Aorta (tissue), 5 donors: ENCODE measurements at regions not wholly inside any gene's neighbourhood (a gene's known extent, or its start where the extent isn't known, plus 50 kb on each side); places are given as distances from the start of the nearest gene placed in this dataset.

Source experiments
- ATAC-seq: fragments of 200-7000 bp; cut with Tn5 transposase; one replicate; pipeline ENCODE4 v1.9.1; 2022; ENCODE audit warnings: moderate library complexity; ENCODE audit not compliant: low FRiP score
- DNase-seq, 2 donors: peaks; one replicate each; pipeline ENCODE4 v3.0.0-alpha.2; 2020
- H3K27ac ChIP-seq, 2 donors: one replicate each; pipeline ENCODE4 v1.5.1; 2013; ENCODE audit warnings: low read length in 2 of 2, mild to moderate bottlenecking in 2 of 2, moderate library complexity in 2 of 2, control low read depth in 1 of 2, inconsistent platforms in 1 of 2, low read depth in 1 of 2
- H3K27me3 ChIP-seq, 2 donors: one replicate each; pipeline ENCODE4 v1.6.1; 2013; ENCODE audit warnings: control low read depth in 1 of 2, low read length in 1 of 2, mild to moderate bottlenecking in 1 of 2, moderate library complexity in 1 of 2; ENCODE audit not compliant: insufficient read depth in 2 of 2, control insufficient read depth in 1 of 2
- H3K36me3 ChIP-seq, 2 donors: one replicate each; pipeline ENCODE4 v1.6.1; 2013; ENCODE audit warnings: control low read depth in 1 of 2, low read length in 1 of 2, mild to moderate bottlenecking in 1 of 2; ENCODE audit not compliant: insufficient read depth in 2 of 2, control insufficient read depth in 1 of 2
- H3K4me1 ChIP-seq, 2 donors: one replicate each; pipeline ENCODE4 v1.6.1; 2013; ENCODE audit warnings: low read length in 2 of 2, control low read depth in 1 of 2, mild to moderate bottlenecking in 1 of 2, moderate library complexity in 1 of 2; ENCODE audit not compliant: insufficient read depth in 2 of 2, control insufficient read depth in 1 of 2
- H3K4me3 ChIP-seq, 2 donors: one replicate each; pipeline ENCODE4 v1.5.1; 2013; ENCODE audit warnings: low read length in 2 of 2, control low read depth in 1 of 2, mild to moderate bottlenecking in 1 of 2
- H3K9me3 ChIP-seq: one replicate; pipeline ENCODE4 v1.6.1; 2013; ENCODE audit warnings: mild to moderate bottlenecking, low read length; ENCODE audit not compliant: control insufficient read depth
- WGBS, 2 donors: extraction: QIAGEN DNeasy Blood & Tissue Kit; methylation state at CpG; one replicate each; pipeline ENCODE4 v1.1.7; 2013; 5-methylcytosine and 5-hydroxymethylcytosine counted together
- intact Hi-C, 2 donors: fragments of 100-400 bp; cut with DNase I; formaldehyde crosslinking; loops; one replicate each; pipeline versions ENCODE4 v1.14.2 to v1.15.0; 2022
- donor health status: healthy with polysubstance abuse.
- donor health status: Bipolar disorder and iron deficiency.
- donor health status: DM: no; HTN: no; CAD: no.
- donor health status: DM: no; HTN: no; CAD: no.
- donor health status: DM: yes; HTN: yes; CAD: no.

DNA sequence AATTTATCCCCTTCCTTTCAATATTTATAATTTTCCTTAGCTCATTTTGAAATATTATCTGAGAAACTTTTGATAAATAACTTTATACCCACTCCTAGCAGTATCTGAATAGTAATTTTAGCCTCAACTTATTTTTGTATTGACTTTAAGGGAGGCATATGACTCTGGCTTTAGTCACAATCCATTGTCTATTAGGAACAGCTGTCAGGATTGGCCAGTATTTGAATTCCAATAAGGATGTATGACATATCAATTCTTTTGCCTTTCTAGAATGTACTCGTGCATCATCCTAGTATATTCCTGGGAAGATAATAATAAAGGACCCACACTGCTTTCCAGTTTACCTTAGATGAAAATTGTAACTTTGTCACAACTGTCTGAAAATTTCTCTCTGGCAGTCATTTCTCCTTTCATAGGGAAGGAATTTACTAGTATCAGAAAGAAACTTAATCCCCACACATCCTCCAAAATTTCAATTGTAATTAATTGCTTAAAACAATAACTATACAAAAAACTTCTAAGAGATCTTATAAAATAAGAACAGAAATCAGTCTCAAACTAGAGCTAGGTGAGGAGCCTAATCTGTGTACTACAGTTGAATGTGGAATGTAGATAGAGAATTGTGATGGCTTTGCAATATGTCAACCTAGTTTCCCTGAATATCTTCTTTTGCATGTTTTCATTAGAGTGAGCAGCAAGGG lies 121.0 kb upstream of the EPHA5 start:
- no peak overlapping the region for H3K4me3 ChIP-seq
- no peak for ATAC-seq
- no peaks in the 10 kb centered on the region for H3K4me1 ChIP-seq
- DNase-seq: no peak
- no peak overlapping the region for H3K27ac ChIP-seq
- H3K36me3 ChIP-seq: no peaks in the 10 kb centered on the region
- no peaks in the 10 kb centered on the region for H3K9me3 ChIP-seq
- no peaks in the 10 kb centered on the region for H3K27me3 ChIP-seq
- intact Hi-C loops: no loop called here
- WGBS, 2 donors: 59 to 64% methylated on average over 1 of the region's 1 CpG

DNA sequence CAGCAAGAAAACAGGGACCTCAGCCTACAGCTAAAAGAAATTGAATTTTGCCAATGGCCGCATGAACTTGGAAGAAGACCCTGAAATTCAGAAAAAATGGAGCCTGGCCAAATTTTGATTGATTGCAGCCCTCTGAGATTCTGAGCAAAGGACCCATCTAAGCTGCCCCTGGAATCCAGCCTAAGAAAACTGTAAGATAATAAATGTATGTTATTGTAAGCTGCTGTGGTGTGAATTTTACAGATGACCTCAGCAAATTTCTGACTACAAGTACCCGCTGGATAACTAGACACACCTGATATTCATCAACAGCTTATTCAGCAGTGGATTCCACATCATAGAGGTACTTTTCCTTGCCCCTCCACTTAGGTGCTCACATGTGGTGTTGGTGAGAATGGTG lies 119.5 kb upstream of the EPHA5 start:
- WGBS, 2 donors: 10 to 11% methylated on average over 2 of the region's 2 CpGs
- DNase-seq (no peak), ATAC-seq (no peak)
- H3K36me3 ChIP-seq: no peaks in the 10 kb centered on the region
- intact Hi-C loops: no loop called here
- H3K27me3 ChIP-seq: no peaks in the 10 kb centered on the region
- no peaks in the 10 kb centered on the region for H3K4me1 ChIP-seq
- H3K4me3 ChIP-seq: no peak overlapping the region
- no peaks in the 10 kb centered on the region for H3K9me3 ChIP-seq
- no peak overlapping the region for H3K27ac ChIP-seq

DNA sequence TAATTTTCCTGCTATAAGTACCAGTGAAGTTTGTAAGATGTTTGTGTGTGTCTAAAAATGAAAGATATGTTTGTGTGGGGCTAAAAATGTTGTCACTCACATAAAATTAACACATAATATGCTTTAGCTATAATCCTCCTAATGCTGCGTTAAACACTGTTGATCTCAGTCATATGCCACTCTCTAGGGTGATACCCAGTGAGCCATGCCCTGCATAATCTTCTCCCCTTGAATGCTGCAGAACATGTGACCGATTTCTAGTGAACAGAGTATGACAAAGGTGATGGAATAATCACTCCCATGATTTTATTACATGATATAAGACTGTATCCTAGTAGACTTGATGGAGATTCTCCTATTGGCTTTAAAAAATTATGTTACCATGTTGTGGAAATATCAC lies 119.1 kb upstream of the EPHA5 start:
- Histone ChIP-seq H3K27ac (no peak overlapping the region), H3K36me3 (no peaks in the 10 kb centered on the region), H3K4me3 (no peak overlapping the region), H3K9me3 (no peaks in the 10 kb centered on the region), H3K4me1 (no peaks in the 10 kb centered on the region), H3K27me3 (no peaks in the 10 kb centered on the region)
- 82 to 85% methylated on average over 2 of the region's 2 CpGs for WGBS, 2 donors
- intact Hi-C loops: no loop called here
- ATAC-seq (no peak), DNase-seq (no peak)

DNA sequence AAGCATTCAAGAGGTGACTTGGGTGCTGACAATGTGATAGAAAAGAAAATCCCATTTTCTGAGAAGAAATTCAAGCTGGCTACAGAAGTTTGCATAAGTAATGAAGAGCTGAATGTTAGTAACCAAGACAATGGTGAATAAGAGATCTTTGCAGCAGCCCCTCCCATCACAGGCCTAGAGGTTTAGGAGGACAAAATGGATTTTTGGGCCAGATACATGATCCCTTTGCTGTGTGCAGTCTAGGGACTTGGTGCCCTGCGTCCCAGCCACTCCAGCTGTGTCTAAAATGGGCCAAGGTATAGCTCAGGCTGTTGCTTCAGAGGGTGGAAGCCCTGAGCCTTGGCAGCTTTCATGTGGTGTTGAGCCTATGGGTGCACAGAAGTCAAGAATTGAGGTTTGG lies 107.0 kb upstream of the EPHA5 start:
- intact Hi-C loops: no loop called here
- Histone ChIP-seq H3K27me3 (no peaks in the 10 kb centered on the region), H3K27ac (no peak overlapping the region), H3K4me1 (no peaks in the 10 kb centered on the region), H3K36me3 (no peaks in the 10 kb centered on the region), H3K9me3 (peaks cover 1% of the 10 kb centered on the region), H3K4me3 (no peak overlapping the region)
- DNase-seq: no peak
- no peak for ATAC-seq
- WGBS, 2 donors: 49 to 52% methylated on average over 1 of the region's 1 CpG

GRCh38 chr4:65773636-65774035 lies 103.3 kb upstream of the EPHA5 start:
- no peaks in the 10 kb centered on the region for H3K4me1 ChIP-seq
- H3K27ac ChIP-seq: no peak overlapping the region
- H3K36me3 ChIP-seq: no peaks in the 10 kb centered on the region
- no peaks in the 10 kb centered on the region for H3K27me3 ChIP-seq
- 85 to 87% methylated on average over 6 of the region's 6 CpGs for WGBS, 2 donors
- ATAC-seq (peak; percentile 54), DNase-seq (no peak)
- H3K4me3 ChIP-seq: no peak overlapping the region
- peaks cover 1% of the 10 kb centered on the region for H3K9me3 ChIP-seq
- intact Hi-C loops: no loop called here

DNA sequence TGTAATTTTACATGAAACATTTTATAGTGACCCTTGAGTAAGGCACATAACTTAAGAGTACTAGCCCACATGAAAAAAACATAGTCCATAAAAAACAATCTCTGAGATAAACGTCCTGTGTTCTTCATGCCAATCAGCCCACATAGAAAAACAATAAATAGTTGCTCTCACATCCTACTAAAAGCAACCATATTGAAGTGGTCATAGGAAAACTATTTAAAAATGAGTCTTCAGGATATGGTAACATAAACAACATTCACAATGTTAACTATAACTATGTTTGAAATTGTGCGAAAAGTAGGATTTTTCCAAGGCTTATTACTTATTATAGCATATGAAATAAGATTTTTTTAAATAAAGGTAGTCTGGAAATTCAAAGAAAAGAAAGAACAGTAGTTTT lies 77.1 kb upstream of the EPHA5 start:
- Histone ChIP-seq H3K9me3 (no peaks in the 10 kb centered on the region), H3K4me1 (no peaks in the 10 kb centered on the region), H3K36me3 (no peaks in the 10 kb centered on the region), H3K27me3 (no peaks in the 10 kb centered on the region), H3K4me3 (no peak overlapping the region), H3K27ac (no peak overlapping the region)
- intact Hi-C loops: no loop called here
- 40 to 44% methylated on average over 2 of the region's 2 CpGs for WGBS, 2 donors
- ATAC-seq: no peak
- DNase-seq: no peak

DNA sequence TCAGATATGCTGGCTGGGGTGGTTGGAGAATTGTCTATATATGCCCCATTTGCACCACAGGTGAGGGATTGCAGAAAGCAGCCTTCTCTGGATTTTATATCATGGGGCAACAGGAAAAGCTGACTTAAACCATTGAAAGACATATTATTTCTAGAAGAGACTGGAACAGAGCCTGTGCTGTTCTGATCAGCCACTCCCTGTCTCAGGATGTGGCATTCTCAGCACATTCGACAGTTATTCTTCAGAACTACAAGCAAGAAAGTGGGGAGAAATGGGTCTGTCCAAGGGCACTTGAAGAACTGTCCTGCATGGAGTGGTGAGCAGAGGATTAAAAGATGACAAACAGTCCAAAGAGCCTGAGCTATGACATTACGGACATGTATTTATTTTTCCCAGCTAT lies 67.8 kb upstream of the EPHA5 start:
- Histone ChIP-seq H3K27me3 (no peaks in the 10 kb centered on the region), H3K27ac (no peak overlapping the region), H3K9me3 (no peaks in the 10 kb centered on the region), H3K4me1 (no peaks in the 10 kb centered on the region), H3K36me3 (no peaks in the 10 kb centered on the region), H3K4me3 (no peak overlapping the region)
- WGBS, 2 donors: 82 to 84% methylated on average over 2 of the region's 2 CpGs
- intact Hi-C loops: no loop called here
- ATAC-seq (no peak), DNase-seq (no peak)

DNA sequence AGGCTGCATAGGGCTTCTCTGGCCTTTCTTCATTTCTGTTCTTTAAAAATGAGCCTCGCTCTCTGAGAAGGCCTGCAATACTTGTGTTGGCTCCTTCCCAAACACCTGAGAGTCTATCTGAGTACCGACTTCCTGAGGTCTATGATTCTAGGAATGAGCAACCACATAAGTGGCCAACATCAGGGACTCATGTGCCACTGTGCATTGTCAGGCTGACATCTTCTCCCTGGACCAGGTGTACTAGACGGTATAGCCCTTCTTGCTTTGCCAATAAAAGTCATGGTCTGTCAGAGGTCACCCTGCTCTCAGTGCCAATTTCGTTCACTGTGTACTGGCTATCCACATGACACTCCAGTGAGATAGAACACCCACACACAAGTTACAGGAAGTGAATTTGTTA lies 67.4 kb upstream of the EPHA5 start:
- intact Hi-C loops: no loop called here
- H3K36me3 ChIP-seq: no peaks in the 10 kb centered on the region
- no peaks in the 10 kb centered on the region for H3K4me1 ChIP-seq
- H3K4me3 ChIP-seq: no peak overlapping the region
- no peaks in the 10 kb centered on the region for H3K27me3 ChIP-seq
- no peak for ATAC-seq
- 59 to 63% methylated on average over 4 of the region's 4 CpGs for WGBS, 2 donors
- H3K27ac ChIP-seq: no peak overlapping the region
- no peak for DNase-seq
- H3K9me3 ChIP-seq: no peaks in the 10 kb centered on the region

- H3K4me1 ChIP-seq: no peaks in the 10 kb centered on the region
Measured at GRCh38 chr4:65724973-65725372, 54.7 kb upstream of the EPHA5 start.

More at GRCh38 chr4:65724973-65725372, 54.7 kb upstream of the EPHA5 start:
- 74 to 76% methylated on average over 5 of the region's 5 CpGs for whole genome bisulfite sequencing, 2 donors
- H3K36me3 ChIP-seq: no peaks in the 10 kb centered on the region
- ATAC-seq (peak; percentile 44), DNase-seq (no peak)
- H3K27me3 ChIP-seq: no peaks in the 10 kb centered on the region
- H3K4me3 ChIP-seq: no peak overlapping the region
- no peak overlapping the region for H3K27ac ChIP-seq
- H3K9me3 ChIP-seq: no peaks in the 10 kb centered on the region
- intact Hi-C loops: no loop called here
